Fibroblast of skin of right biceps (primary cell): ENCODE measurements at regions not wholly inside any gene's neighbourhood (a gene's known extent, or its start where the extent isn't known, plus 50 kb on each side); places are given as distances from the start of the nearest gene placed in this dataset.

Source experiments
- DNase-seq: peaks from one replicate; pipeline ENCODE4 v3.0.0-alpha.2; 2013

GRCh38 chr9:107213080-107213479 is 70.0 kb upstream of the RAD23B start:
- DNase-seq, result no peak

GRCh38 chr9:107213561-107214028 is 69.5 kb upstream of the RAD23B start:
- peak; percentile 91 for DNase-seq

GRCh38 chr9:107214381-107214780 is 68.7 kb upstream of the RAD23B start:
- DNase-seq, result no peak

GRCh38 chr9:107214915-107215314 is 68.2 kb upstream of the RAD23B start:
- peak; percentile 49 for DNase-seq

- peak; percentile 36 for DNase-seq
Measured at GRCh38 chr9:107215381-107215780, 67.7 kb upstream of the RAD23B start.

GRCh38 chr9:107216329-107216728 is 66.8 kb upstream of the RAD23B start:
- no peak for DNase-seq

GRCh38 chr9:107218829-107219485 is 64.1 kb upstream of the RAD23B start:
- no peak for DNase-seq

- no peak for DNase-seq
Measured at GRCh38 chr9:107219486-107220077, 63.5 kb upstream of the RAD23B start.

GRCh38 chr9:107221321-107221720 is 61.8 kb upstream of the RAD23B start:
- no peak for DNase-seq

GRCh38 chr9:107222020-107222522 is 61.0 kb upstream of the RAD23B start:
- DNase-seq, result peak; percentile 54

- no peak for DNase-seq
Measured at GRCh38 chr9:107223381-107223780, 59.7 kb upstream of the RAD23B start.

GRCh38 chr9:107224252-107224651 is 58.8 kb upstream of the RAD23B start:
- DNase-seq, result no peak

GRCh38 chr9:107226421-107226820 is 56.7 kb upstream of the RAD23B start:
- peak; percentile 11 for DNase-seq

- DNase-seq, result no peak
Measured at GRCh38 chr9:107227774-107228173, 55.3 kb upstream of the RAD23B start.

GRCh38 chr9:107228496-107229039 is 54.5 kb upstream of the RAD23B start:
- no peak for DNase-seq

- no peak for DNase-seq
Measured at GRCh38 chr9:107229241-107229741, 53.8 kb upstream of the RAD23B start.
